ENCODE measurements at regions not wholly inside any gene's neighbourhood (a gene's known extent, or its start where the extent isn't known, plus 50 kb on each side); places are given as distances from the start of the nearest gene placed in this dataset.

GRCh38 chr4:30879855-30880598, 159.9 kb downstream of the PCDH7 start:
- Mint-ChIP-seq H3K27ac (no peak overlapping the region), H3K4me3 (no peak overlapping the region), H3K27me3 (no peaks in the 10 kb centered on the region), H3K4me1 (no peaks in the 10 kb centered on the region), H3K9me3 (peaks cover 5 to 18% of the 10 kb centered on the region in 2 donors)
- DNase-seq, result no peak
- ATAC-seq, result no peak

DNA sequence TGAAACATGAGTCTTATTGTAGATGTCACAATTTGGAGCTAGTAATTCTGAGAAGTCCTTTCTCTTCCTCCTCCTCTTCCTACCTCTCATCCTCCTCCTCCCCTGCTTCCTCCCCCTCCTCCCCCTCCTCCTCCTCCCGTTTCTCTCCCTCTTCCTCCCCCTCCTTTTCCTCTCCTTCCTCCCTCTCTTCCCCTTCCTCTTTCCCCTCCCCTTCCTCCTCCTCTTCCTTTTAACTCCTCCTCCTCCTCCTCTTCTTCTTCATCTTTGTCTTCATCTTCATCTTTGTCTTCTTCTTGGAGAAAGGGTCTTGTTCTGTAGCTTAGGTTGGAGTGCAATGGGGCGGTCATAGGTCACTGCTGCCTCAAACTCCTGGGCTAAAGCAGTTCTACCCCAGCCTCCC, 161.8 kb downstream of the PCDH7 start:
- Mint-ChIP-seq H3K4me3 (no peak overlapping the region), H3K27me3 (no peaks in the 10 kb centered on the region), H3K4me1 (no peaks in the 10 kb centered on the region), H3K27ac (no peak overlapping the region), H3K9me3 (peaks cover 5 to 14% of the 10 kb centered on the region in 2 donors)
- ATAC-seq, result no peak
- no peak for DNase-seq

- Mint-ChIP-seq H3K27me3 (no peaks in the 10 kb centered on the region), H3K4me3 (no peak overlapping the region), H3K4me1 (no peaks in the 10 kb centered on the region), H3K9me3 (peaks cover 5 to 14% of the 10 kb centered on the region in 2 donors), H3K27ac (no peak overlapping the region)
- no peak for ATAC-seq
- no peak for DNase-seq
These were observed 162.3 kb downstream of the PCDH7 start for GRCh38 chr4:30882443-30882842.

DNA sequence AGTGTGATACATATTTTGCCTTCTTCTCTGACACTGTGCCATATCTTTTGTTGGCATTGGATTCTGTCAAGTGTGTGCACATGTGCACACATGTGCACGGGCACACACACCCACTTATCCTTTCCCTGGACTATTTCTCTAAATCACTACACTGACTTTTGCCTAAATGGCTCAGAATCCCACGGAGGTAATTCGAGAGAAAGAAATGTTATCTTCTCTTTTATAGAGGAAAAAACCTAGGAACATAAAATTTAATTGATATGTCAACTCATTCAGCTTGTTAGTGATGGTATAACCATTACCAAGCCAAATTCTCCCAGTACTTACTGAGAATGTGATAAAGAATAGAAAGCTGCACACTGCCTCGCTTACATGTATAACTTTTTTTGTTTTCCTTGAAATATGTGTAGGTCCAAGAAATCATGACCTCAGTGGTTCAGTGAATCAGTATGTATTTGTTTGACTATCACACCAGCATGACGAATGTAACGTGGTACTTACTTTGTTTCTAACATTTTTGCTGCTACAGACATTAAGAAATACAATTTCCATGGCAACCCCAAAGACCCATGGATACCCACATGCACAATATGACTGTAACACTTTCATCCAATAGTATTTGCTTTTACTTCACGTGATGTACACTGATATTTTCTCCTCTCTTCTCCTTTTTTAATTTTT, 163.0 kb downstream of the PCDH7 start:
- Mint-ChIP-seq H3K27me3 (no peaks in the 10 kb centered on the region), H3K9me3 (peaks cover 5 to 14% of the 10 kb centered on the region in 2 donors), H3K27ac (no peak overlapping the region), H3K4me3 (no peak overlapping the region), H3K4me1 (no peaks in the 10 kb centered on the region)
- DNase-seq (no peak), ATAC-seq (no peak)

DNA sequence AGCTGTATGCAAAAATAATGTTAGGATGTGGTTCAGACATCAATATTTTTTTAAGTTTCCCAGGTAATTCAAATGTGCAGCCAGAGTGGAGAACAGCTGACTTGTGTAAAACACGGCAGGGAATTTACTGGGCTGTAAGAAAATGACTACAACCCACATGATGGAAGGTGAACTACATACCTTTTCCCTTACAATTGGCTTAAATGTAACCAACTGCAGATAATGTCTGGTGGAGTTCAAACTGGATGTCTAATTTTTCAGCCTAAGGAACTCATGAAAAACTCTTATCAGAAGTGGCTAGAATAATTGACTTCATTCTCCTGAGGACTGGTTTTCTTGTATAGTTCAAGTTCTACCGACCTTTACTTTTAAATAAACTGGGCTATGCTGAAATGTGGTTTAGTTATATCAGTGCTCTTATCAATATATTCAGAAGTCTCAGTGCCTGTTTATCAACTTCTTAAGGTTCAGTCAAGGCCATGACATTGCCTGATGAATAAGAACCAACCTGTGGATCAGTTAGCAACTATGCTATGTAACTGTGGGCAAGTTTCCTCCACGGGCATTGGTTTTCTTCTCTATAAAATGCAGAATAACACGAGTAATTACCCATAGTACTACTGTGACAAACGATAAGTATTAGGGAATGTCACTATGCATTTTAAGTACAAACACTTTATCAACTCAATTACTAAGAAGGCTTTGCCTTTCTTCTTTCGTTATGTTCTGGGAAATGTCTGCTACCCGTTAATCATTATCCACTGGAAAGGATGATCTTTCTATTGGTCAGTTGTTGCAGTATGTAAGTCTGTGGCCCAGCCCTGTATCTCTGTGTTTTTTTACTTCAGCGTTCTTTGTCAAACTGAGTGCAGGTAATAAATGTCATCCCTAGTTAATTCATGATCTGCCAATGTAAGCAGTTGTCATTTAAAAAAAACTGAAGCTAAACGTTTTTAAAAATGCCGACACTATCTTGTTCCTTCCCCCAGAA, 181.6 kb downstream of the PCDH7 start:
- ATAC-seq (no peak), DNase-seq (no peak)
- H3K27ac Mint-ChIP-seq, result no peak overlapping the region
- H3K4me3 Mint-ChIP-seq, result no peak overlapping the region
- H3K9me3 Mint-ChIP-seq, result no peaks in the 10 kb centered on the region
- H3K4me1 Mint-ChIP-seq, result no peaks in the 10 kb centered on the region
- H3K27me3 Mint-ChIP-seq, result no peaks in the 10 kb centered on the region

DNA sequence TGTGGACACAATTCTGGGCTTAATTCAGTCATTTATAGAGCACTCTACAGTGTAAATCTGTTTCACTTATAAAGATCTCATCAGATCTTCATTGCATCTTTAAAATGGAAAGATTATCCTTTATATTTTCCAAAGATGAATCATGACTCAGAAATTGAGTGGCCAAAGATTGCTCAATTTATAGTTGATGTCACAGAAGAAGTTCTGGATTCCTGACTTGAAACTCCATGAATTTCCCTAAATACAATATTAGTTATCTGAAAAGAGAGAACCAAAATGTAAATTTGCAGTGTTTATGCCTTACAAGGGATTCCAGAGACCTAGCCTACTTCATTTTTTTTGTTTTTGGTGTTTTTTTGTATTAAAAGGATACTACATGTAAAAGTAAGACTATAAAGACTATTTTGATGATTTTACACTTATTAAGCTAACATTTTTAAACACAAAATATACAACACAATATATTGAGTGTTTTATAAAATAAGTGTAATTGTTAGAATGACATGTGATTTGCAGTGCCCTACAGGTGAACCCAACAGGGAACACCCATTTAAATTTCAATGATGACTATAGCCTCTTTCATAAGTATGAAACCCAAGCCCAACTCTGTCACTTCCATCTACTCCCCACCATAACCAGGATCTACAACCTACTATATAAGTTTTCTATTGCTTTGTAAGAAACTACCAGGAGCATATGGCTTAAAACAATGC, 183.5 kb downstream of the PCDH7 start:
- Mint-ChIP-seq H3K9me3 (no peaks in the 10 kb centered on the region), H3K4me1 (no peaks in the 10 kb centered on the region), H3K27ac (no peak overlapping the region), H3K27me3 (no peaks in the 10 kb centered on the region), H3K4me3 (no peak overlapping the region)
- no peak for DNase-seq
- no peak for ATAC-seq

- Mint-ChIP-seq H3K4me1 (no peaks in the 10 kb centered on the region), H3K27me3 (no peaks in the 10 kb centered on the region), H3K9me3 (no peaks in the 10 kb centered on the region), H3K27ac (no peak overlapping the region), H3K4me3 (no peak overlapping the region)
- DNase-seq (no peak), ATAC-seq (no peak)
These were observed 184.0 kb downstream of the PCDH7 start for GRCh38 chr4:30904215-30904555.

DNA sequence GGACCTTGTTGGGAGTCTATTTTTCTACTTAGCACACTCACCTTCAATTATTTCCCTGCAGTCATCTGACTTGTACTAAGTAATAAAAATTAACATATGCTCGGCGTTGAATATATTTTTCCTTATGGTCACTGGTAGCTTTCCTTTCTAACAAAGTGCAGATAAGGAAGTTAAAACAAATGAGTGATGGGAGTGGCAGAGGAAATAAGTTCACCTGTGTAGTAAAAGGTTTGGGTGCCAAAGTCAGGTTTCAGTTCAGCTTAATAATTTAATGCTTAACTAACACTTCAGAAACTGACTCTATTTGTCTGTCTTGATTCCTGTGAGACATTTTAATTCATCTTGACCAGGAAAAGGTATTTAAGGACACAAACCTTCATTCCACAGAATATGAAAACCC, 184.4 kb downstream of the PCDH7 start:
- DNase-seq (no peak), ATAC-seq (no peak)
- H3K27me3 Mint-ChIP-seq, result no peaks in the 10 kb centered on the region
- H3K27ac Mint-ChIP-seq, result no peak overlapping the region
- H3K4me3 Mint-ChIP-seq, result no peak overlapping the region
- H3K9me3 Mint-ChIP-seq, result no peaks in the 10 kb centered on the region
- H3K4me1 Mint-ChIP-seq, result no peaks in the 10 kb centered on the region

DNA sequence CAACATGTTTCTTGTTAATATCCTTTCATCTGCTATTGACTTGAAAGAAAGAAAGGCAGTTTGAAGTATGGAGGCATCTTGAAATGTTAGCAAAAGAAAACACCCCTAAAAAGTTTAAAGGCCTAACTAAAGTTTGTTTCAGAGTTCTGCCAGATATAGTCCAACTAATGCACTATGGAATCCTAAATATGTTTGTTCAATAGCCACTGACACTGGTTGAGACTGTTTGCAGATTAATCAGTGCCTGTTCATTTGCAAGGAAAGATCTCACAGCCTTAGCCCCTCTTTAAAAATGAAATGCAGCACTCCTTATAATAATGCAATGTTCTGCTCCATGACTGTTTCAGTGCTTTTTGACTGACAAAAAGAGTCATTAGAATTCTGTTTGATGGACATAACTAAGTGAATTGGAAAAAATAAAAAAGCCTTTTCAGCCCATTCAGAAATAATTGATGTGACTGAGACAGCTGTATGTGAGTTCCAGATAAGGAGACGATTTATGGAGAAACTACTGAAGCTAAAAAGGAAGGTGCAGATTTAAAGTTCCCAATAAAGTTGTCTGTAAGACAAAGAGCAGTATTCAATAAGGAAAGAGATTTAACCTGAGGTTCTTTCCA, 192.0 kb downstream of the PCDH7 start:
- Mint-ChIP-seq H3K27ac (no peak overlapping the region), H3K27me3 (no peaks in the 10 kb centered on the region), H3K4me3 (no peak overlapping the region), H3K4me1 (no peaks in the 10 kb centered on the region), H3K9me3 (peaks cover 9 to 12% of the 10 kb centered on the region in 2 donors)
- no peak for ATAC-seq
- no peak for DNase-seq

DNA sequence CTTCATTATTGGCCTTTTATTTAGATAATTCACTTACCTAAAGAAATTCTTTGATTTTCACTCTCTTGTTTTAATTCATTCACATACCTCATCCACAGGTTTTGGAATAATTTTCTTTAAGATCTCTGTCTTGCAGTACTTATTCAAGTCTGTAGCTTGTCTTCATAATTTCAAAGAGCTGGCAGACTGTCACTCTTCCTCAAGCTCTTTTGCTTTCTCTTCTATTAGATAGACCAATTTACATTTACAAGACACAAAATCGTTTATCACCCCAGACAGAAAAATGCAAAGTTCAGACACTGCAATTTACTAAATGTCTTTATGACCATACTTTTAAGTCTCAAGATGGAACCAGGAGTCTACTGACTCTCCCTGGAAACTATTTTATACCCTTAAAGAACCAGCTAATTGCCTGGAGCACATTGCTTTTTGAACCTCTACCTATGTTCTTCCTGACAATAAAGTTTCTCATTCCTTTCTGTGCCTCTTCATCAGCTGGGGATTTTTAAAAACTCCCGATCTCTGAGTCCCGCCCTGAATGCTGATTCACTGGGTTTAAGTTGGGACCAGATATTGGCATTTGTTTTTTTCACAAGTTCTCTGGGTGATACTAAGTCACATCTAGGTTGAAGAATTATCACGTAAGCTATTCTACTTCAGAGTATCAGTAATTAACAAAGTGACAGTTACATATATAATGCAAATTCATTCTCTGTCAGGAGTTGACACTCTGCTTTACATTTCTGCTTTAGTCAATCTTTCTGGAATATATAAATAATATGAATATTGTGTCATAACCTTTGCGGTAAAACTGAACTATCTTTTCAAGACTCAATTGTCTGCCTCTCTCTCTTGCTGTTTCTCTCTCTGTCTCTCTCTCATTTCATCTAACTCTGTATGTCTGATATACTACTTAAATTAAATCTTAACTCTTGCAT, 196.4 kb downstream of the PCDH7 start:
- Mint-ChIP-seq H3K4me3 (no peak overlapping the region), H3K9me3 (peaks cover 7 to 9% of the 10 kb centered on the region in 2 donors), H3K27ac (no peak overlapping the region), H3K4me1 (no peaks in the 10 kb centered on the region), H3K27me3 (no peaks in the 10 kb centered on the region)
- DNase-seq, result no peak
- no peak for ATAC-seq

DNA sequence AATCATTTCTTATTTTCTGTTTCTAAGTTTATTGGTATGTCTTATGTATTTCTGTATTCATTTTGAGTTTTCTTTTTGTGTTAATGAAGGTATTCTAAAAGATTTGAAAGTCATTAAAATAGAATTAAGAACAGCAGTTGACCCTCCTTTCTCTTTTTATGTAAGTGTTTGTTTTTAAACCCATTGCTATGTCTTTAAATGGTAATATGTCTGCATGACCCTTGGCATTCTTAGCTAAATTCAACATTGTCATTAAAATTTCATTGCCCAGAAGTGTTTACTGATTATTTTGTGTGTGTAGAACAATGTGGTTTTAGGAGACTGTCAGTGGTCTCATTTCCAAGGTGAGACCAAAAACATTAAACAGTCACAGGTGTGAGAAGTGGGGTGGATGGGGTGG, 197.8 kb downstream of the PCDH7 start:
- H3K27me3 Mint-ChIP-seq, result no peaks in the 10 kb centered on the region
- no peaks in the 10 kb centered on the region for H3K4me1 Mint-ChIP-seq
- DNase-seq, result no peak
- H3K27ac Mint-ChIP-seq, result no peak overlapping the region
- no peak overlapping the region for H3K4me3 Mint-ChIP-seq
- peaks cover 7 to 9% of the 10 kb centered on the region in 2 donors for H3K9me3 Mint-ChIP-seq
- ATAC-seq, result no peak

- Mint-ChIP-seq H3K4me3 (no peak overlapping the region), H3K27ac (no peak overlapping the region), H3K9me3 (peaks cover 7 to 9% of the 10 kb centered on the region in 2 donors), H3K4me1 (no peaks in the 10 kb centered on the region), H3K27me3 (no peaks in the 10 kb centered on the region)
- no peak for ATAC-seq
- no peak for DNase-seq
These were observed 199.3 kb downstream of the PCDH7 start for GRCh38 chr4:30919458-30919857.

DNA sequence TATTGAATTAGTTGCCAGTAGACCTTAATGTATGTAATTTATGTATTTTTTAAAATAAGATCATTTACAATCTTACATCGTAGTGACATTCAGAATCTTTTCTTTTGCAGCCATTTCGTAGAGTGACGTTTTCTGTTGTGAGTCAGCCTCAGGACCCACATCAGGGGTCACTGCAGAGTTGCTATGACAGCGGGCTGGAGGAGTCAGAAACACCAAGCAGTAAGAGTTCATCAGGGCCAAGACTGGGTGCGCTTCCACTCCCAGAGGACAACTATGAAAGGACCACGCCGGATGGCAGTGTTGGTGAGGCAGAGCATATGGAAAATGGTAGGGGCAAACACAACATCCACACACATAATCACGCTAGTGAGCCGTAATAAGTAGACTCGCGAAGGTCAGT, 199.9 kb downstream of the PCDH7 start:
- no peaks in the 10 kb centered on the region for H3K4me1 Mint-ChIP-seq
- peaks cover 7 to 8% of the 10 kb centered on the region in 2 donors for H3K9me3 Mint-ChIP-seq
- no peak for ATAC-seq
- no peaks in the 10 kb centered on the region for H3K27me3 Mint-ChIP-seq
- no peak overlapping the region for H3K4me3 Mint-ChIP-seq
- no peak overlapping the region for H3K27ac Mint-ChIP-seq
- no peak for DNase-seq

DNA sequence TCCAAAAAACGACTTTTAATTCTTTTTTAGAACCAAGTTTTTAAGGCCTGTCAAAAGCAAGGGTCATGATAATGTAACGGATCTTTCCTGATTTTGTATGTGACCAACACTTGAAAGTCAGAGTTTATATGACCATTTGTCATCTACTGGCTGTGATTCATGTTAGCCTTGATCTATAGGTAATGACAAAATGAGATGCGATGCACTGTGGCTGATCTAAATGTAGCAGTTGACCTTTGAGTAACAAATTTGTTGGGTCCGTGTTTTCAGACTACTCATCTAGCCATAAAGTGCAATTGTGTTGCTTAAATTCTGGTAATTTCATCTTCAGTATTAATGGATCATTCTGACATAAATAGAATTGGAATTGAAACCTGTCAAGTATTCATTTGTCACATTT, 202.5 kb downstream of the PCDH7 start:
- H3K27ac Mint-ChIP-seq, result no peak overlapping the region
- peaks cover 0 to 7% of the 10 kb centered on the region in 2 donors for H3K9me3 Mint-ChIP-seq
- no peak for ATAC-seq
- H3K27me3 Mint-ChIP-seq, result no peaks in the 10 kb centered on the region
- no peaks in the 10 kb centered on the region for H3K4me1 Mint-ChIP-seq
- no peak for DNase-seq
- no peak overlapping the region for H3K4me3 Mint-ChIP-seq

All from stimulated activated naive CD8-positive, alpha-beta T cell treated with anti-CD3 and anti-CD28 coated beads, Interleukin-15, amount 100 ng/mL, for 72 hours (primary cell).